Endothelial cell of umbilical vein (primary cell): ENCODE measurements at regions not wholly inside any gene's neighbourhood (a gene's known extent, or its start where the extent isn't known, plus 50 kb on each side); places are given as distances from the start of the nearest gene placed in this dataset.

Experiments used
- BruUV-seq: library from RNA; stranded (reverse); fragments of 400-500 nt; replicated peaks from 2 replicates; lab custom pipeline; 2021; lab: Mats Ljungman, UMichigan
- CTCF ChIA-PET: fragments of 300-600, 350-600 bp; sonication (Branson Sonifier 250); formaldehyde crosslinking; loops from one replicate; lab custom pipeline; 2021; ENCODE audit warnings: antibody characterized with exemption, inconsistent platforms; lab: Charles Lee
- POLR2A ChIA-PET: fragments of 300-600, 350-600 bp; sonication (Branson Sonifier 250); formaldehyde crosslinking; loops from one replicate; lab custom pipeline; 2021; ENCODE audit warnings: antibody characterized with exemption, inconsistent platforms; lab: Charles Lee
- DNase-seq: peaks from one replicate; pipeline ENCODE4 v3.0.0-alpha.2; 2011; ENCODE audit warnings: low read depth, low spot score
- FAIRE-seq: peaks from 2 replicates; lab custom pipeline; 2011; peaks lifted over from hg19 to GRCh38; lab: Jason Lieb, UNC
- H2AFZ ChIP-seq: 2 replicates; pipeline ENCODE4 v1.6.0; 2012; ENCODE audit warnings: low read depth, low read length, control low read depth, inconsistent platforms
- H3K27ac ChIP-seq: 2 replicates; pipeline ENCODE4 v1.5.1; 2011; ENCODE audit warnings: low read depth, mild to moderate bottlenecking, control low read depth, low read length, moderate library complexity; ENCODE audit not compliant: insufficient read depth
- H3K27me3 ChIP-seq, 2 experiments: 2 replicates each; pipeline versions ENCODE4 v1.6.0 to v1.6.1; 2011; ENCODE audit warnings: low read length in 2 of 2, mixed read lengths in 1 of 2; ENCODE audit not compliant: control insufficient read depth in 2 of 2, insufficient read depth in 2 of 2
- H3K36me3 ChIP-seq, 2 experiments: 2 replicates in 1 of 2; 3 replicates in 1 of 2; pipeline ENCODE4 v1.5.1; 2011; ENCODE audit warnings: low read length in 2 of 2, mild to moderate bottlenecking in 1 of 2, moderate library complexity in 1 of 2; ENCODE audit not compliant: control insufficient read depth in 2 of 2, insufficient read depth in 2 of 2; ENCODE audit errors: extremely low read depth in 1 of 2
- H3K4me1 ChIP-seq: 3 replicates; pipeline ENCODE4 v1.5.1; 2011; ENCODE audit warnings: mild to moderate bottlenecking, low read length; ENCODE audit not compliant: control insufficient read depth, insufficient read depth; ENCODE audit errors: extremely low read depth
- H3K4me2 ChIP-seq: 2 replicates; pipeline ENCODE4 v1.6.1; 2011; ENCODE audit warnings: low read length, control low read depth, mixed read lengths; ENCODE audit not compliant: insufficient read depth
- H3K4me3 ChIP-seq, 3 experiments: fragments of 200-600 bp in 1 of 3; sonication (generic), shearing (Covaris generic) in 1 of 3; replicated peaks in 1 of 3; 2 replicates each; pipeline ENCODE4 v1.5.1; 2011 to 2016; ENCODE audit warnings: control low read depth in 3 of 3, low read length in 3 of 3, mild to moderate bottlenecking in 2 of 3, inconsistent platforms in 1 of 3, low read depth in 1 of 3, moderate library complexity in 1 of 3; ENCODE audit not compliant: insufficient read depth in 1 of 3
- H3K79me2 ChIP-seq: 2 replicates; pipeline ENCODE4 v1.6.0; 2012; ENCODE audit warnings: low read length, inconsistent platforms; ENCODE audit not compliant: control insufficient read depth, insufficient read depth
- H3K9ac ChIP-seq: replicated peaks from 2 replicates; pipeline ENCODE3; 2011; ENCODE audit warnings: low read length, control low read depth; ENCODE audit not compliant: insufficient read depth; ENCODE audit errors: extremely low read depth
- H3K9me1 ChIP-seq: replicated peaks from 3 replicates; pipeline ENCODE4 v1.6.0; 2011; ENCODE audit warnings: mild to moderate bottlenecking, low read length; ENCODE audit not compliant: control insufficient read depth, insufficient read depth; ENCODE audit errors: extremely low read depth
- H3K9me3 ChIP-seq: replicated peaks from 2 replicates; pipeline ENCODE4 v1.5.1; 2012; ENCODE audit warnings: low read length, inconsistent platforms; ENCODE audit not compliant: control insufficient read depth, insufficient read depth
- H4K20me1 ChIP-seq: replicated peaks from 2 replicates; pipeline ENCODE3; 2011; ENCODE audit warnings: mild to moderate bottlenecking, low read length; ENCODE audit not compliant: control insufficient read depth, insufficient read depth; ENCODE audit errors: extremely low read depth
- CTCF ChIP-seq, 2 donors: IDR thresholded peaks; 1 replicate in 1 of 2; 2 replicates in 1 of 2; pipeline ENCODE4 v1.5.1; 2011; ENCODE audit warnings: low read length in 2 of 2, mild to moderate bottlenecking in 2 of 2, moderate library complexity in 2 of 2, control low read depth in 1 of 2, inconsistent platforms in 1 of 2, low read depth in 1 of 2; ENCODE audit not compliant: insufficient read depth in 1 of 2; ENCODE audit errors: extremely low read depth in 1 of 2
- EZH2 ChIP-seq: IDR thresholded peaks from 2 replicates; pipeline ENCODE4 v1.6.1; 2012; ENCODE audit warnings: borderline replicate concordance, low read depth, mild to moderate bottlenecking, moderate library complexity, low read length, inconsistent platforms; ENCODE audit not compliant: severe bottlenecking
- FOS ChIP-seq: IDR thresholded peaks from 2 replicates; pipeline ENCODE4 v1.6.1; 2011; ENCODE audit warnings: mild to moderate bottlenecking, low read length, moderate library complexity, borderline replicate concordance; ENCODE audit not compliant: insufficient read depth
- GATA2 ChIP-seq: IDR thresholded peaks from 2 replicates; pipeline ENCODE4 v1.7.0; 2011; ENCODE audit warnings: low read depth, mild to moderate bottlenecking, moderate library complexity, mixed read lengths, low read length; ENCODE audit not compliant: insufficient read length, insufficient read depth
- JUN ChIP-seq: IDR thresholded peaks from 2 replicates; pipeline ENCODE4 v1.6.1; 2011; ENCODE audit warnings: borderline replicate concordance, low read depth; ENCODE audit not compliant: insufficient read length, insufficient read depth
- MAX ChIP-seq: IDR thresholded peaks from 2 replicates; pipeline ENCODE4 v1.6.1; 2011; ENCODE audit not compliant: insufficient read depth, insufficient read length
- MYC ChIP-seq: IDR thresholded peaks from one replicate; pipeline ENCODE4 v1.6.1; 2011; ENCODE audit warnings: mild to moderate bottlenecking, low read depth, low read length
- POLR2A ChIP-seq: IDR thresholded peaks from 2 replicates; pipeline ENCODE4 v1.6.1; 2012; ENCODE audit warnings: low read depth, mild to moderate bottlenecking, control low read depth, low read length
- POLR2AphosphoS5 ChIP-seq: IDR thresholded peaks from 2 replicates; pipeline ENCODE4 v1.6.1; 2012; ENCODE audit warnings: low read depth, mild to moderate bottlenecking, control low read depth, low read length, moderate library complexity; ENCODE audit not compliant: insufficient read depth
- dilution Hi-C: fragments of 300-500 bp; cut with MboI; formaldehyde crosslinking; loops from one replicate; pipeline ENCODE4 v1.15.0; 2019; ENCODE audit warnings: low sequenced_read_pairs; ENCODE audit not compliant: extremely low pct_ligation_motif_present
- intact Hi-C: fragments of 100-400 bp; cut with micrococcal nuclease; formaldehyde crosslinking; loops from one replicate; pipeline ENCODE4 v1.10.0; 2022

- no peak overlapping the region for H3K9ac ChIP-seq
- no peaks in the 10 kb centered on the region for H4K20me1 ChIP-seq
- no TSS peak for BruUV-seq
- FAIRE-seq (no peak), DNase-seq (no peak)
- intact Hi-C loops, result no loop called here
- POLR2A ChIA-PET, result no interaction called here
- no peaks in the 10 kb centered on the region for H3K4me1 ChIP-seq
- H3K4me3 ChIP-seq, result no peak overlapping the region
- no peak for TF ChIP-seq POLR2A
- no peak for TF ChIP-seq FOS
- TF ChIP-seq EZH2, result no peak
- TF ChIP-seq CTCF (IDR thresholded peaks at IDR 0.05; ENCODE audit: extremely low read depth in 1 of 2, insufficient read depth in 1 of 2, low read depth in 1 of 2, low read length in 2 of 2), result no peak
- TF ChIP-seq POLR2AphosphoS5, result no peak
- TF ChIP-seq MAX, result no peak
- TF ChIP-seq GATA2, result no peak
- TF ChIP-seq MYC, result no peak
- TF ChIP-seq JUN, result no peak
- no peaks in the 10 kb centered on the region for H3K36me3 ChIP-seq
- H3K27ac ChIP-seq, result no peak overlapping the region
- H3K4me2 ChIP-seq, result no peak overlapping the region
- no peaks in the 10 kb centered on the region for H3K9me3 ChIP-seq
- no peaks in the 10 kb centered on the region for H3K27me3 ChIP-seq
- CTCF ChIA-PET, result no interaction called here
- no peaks in the 10 kb centered on the region for H3K79me2 ChIP-seq
- H3K9me1 ChIP-seq, result no peaks in the 10 kb centered on the region
- dilution Hi-C loops, result no loop called here
- H2AFZ ChIP-seq, result no peak overlapping the region
These were observed 106.8 kb downstream of the TRMT11 start for GRCh38 chr6:126093108-126093507.
